Dedifferentiated amniotic fluid mesenchymal stem cell (primary cell): ENCODE measurements at regions not wholly inside any gene's neighbourhood (a gene's known extent, or its start where the extent isn't known, plus 50 kb on each side); places are given as distances from the start of the nearest gene placed in this dataset.
A peak's percentile ranks its signal among the peaks of the same experiment; 100 is the strongest.
"Not testable (repeated sequence)": the region's sequence is repeated elsewhere in the genome, so short reads cannot be mapped to it uniquely, and the experiment has no call there.

Source experiments
- DNase-seq: peaks from one replicate; pipeline ENCODE4 v3.0.0-alpha.2; 2016; ENCODE audit errors: extremely low spot score

DNA sequence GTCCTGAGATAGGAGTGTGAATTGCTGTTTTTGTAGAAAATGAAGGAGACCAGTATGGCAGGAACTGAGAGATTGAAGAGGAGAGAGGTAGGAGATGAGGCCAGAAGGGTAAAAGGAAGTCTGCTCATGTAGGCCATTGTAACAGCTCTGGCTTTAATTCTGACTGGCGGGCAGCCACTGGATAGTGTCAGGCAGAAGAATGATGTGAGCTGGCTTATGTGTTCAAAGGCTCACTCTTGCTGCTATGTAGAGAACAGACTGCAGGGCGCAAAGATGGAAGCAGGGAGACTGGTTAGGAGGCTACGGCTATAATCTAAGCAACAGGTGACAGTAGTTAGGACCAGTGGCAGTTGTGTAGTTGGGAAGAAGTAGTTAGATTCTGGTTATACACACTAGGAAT is 160.2 kb upstream of the FGF13 start:
- DNase-seq: no peak

DNA sequence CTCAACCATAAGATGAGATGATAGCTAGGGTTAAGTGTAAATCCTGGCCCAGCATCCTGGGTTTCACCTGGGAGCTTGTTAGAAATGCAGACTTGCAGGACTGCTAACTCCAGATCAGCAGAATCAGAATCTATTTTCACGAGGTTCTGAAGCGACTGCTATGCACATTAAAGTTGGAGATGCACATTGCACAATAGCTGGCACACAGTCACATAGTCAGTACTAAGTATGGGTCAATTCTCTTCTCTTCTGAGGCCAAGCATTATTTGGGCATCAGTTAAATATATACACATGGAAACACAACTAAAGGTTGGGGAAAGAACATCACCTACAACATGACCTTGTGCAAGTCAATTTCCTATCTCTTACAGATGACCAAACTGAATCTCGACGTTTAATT is 155.1 kb upstream of the FGF13 start:
- no peak for DNase-seq

DNA sequence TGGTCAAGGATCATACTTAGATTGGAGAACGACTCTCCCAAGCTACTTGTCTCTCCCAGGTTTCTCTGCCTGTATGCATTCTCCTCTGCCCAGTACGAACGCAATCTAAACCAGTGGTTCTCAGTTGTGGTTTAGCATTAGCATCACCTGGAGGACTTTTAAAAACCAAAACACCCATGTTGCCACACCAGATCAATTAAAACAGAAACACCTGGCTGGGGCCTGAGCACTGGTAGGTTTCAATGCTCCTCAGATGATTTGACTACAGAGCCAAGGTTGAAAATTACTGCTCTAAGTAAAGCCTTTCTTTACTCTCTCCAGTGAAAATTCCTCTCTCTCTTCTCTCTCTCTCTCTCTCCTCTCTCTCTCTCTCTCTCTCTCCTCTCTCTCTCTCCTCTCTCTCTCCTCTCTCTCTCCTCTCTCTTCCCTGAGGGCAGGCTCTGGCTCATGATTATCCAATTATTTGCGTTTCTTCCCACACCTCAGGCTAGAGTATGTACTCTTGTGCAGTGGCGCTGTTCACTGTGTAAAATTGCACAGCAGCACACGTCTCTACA is 153.7 kb upstream of the FGF13 start:
- no peak for DNase-seq

DNA sequence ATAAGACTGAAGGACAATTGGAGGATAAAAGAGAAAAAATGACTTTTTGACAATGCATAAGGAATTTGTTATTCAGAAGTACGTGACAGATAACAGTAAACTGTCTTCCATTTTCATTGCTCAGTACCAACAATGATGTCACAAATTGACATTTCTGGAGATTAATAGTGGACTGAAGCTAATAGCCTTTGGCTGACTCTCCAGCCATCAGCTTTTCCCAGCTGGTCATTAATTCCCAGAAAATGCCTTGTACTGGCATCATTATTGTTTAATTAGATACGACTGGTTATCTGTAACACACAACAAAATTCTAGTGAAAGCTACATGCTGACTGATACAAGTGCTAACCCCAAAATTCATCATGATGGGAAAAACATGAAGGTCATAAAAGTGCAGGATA is 147.9 kb upstream of the FGF13 start:
- DNase-seq: no peak

DNA sequence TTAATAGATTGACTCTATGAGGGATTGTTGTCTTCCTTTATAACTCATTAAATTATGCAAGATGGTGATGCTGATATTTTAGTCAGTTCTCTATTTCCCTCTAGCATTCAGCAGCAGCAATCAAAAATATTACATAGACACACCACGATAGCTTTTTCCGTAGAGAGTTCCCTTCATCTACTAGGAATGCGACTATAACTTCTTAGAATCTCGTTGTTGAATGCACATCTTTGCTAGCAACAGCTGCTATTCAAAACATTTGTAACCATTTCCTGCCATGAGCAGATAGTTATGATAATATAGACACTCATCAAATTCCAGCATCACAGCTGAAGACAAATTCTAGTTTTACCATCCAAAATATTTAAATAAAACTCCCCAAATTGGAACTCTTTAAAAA is 147.4 kb upstream of the FGF13 start:
- DNase-seq: no peak

DNA sequence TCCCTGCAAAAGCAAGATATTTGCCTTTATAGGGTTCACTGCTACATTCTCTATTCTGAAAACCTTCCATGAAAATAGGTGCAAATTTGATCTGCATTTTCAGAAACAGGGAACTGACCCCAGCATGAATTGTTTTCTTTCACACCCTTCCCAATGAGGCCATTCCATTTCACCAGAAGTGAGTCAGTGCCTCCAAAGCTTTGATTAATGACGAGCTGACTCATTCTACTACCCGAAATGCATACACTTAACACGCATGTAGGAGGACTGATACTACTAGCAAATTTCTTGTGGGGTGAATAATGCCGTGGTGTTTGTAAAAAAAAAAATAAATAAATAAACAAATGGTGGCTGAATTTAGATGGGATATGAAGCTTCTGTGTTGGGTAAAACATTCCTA is 146.9 kb upstream of the FGF13 start:
- no peak for DNase-seq

DNA sequence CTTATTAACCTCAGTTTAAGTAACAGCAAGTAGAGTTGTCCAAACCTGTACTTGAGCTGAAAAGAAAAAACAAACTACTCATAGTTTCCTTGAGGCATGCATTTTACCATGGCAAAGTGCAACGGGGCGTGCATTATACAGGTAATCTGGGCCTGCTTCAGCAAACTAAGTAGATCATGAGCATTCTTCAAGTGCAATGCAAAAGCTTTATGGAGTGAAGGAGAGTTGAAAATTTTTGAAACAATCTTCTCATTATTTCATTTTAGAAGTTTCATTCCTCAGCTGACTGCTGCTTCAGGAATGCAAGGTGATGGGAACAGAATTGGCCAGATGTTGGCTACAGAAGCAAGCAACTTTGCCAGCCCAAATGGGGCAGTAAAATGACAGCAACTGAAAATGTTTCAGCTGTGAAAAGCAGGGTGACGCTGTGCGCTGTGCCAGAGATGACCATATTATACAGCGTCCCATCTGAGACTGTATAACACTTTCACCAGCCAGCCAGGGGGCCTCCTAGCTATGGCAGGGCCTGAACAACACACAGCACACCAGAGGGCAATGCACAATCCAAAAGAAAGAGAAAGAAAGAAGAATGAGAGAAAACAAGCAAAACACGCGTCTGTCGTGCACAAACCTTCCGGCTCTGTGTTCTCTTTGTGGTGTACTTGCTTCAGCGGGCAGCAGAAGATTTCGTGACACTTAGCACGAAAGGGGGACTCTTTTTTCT is 145.5 kb upstream of the FGF13 start:
- DNase-seq: no peak

DNA sequence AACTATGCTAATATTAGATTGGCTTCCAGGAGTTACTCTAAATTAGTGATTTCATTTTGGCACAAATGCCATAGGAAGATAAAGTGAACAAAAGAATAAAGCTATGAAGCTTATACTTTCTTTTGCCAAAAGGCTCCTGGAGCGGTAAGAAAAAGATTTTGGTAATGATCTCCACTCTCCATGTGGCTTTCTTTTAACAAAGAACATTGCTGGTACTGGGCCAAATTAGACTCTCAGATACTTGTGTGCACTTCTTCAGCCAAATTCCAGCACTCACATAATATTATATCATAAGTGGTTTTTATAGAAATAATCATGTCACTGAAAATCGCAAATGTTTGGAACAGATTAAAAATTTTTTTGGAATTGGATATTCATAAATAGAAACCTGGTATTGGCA is 142.4 kb upstream of the FGF13 start:
- no peak for DNase-seq

DNA sequence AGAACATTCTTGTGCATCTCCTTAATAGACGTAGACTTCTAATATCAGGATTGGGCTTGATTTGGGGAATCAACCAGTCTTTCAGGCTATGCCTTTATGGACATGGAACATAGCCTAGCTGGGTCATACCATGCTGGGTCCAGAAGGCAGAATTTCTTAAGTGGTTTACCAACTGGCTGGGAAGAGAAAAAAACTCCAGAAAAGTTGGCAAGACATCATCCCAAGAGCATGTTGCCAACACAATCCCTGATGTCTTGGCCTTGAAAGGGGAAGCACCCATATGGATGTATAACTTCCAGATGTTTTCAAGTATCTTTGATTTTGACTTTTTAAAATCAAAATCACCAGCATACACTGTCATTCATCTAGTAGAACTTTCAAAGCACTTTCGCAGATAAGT is 138.0 kb upstream of the FGF13 start:
- no peak for DNase-seq

DNA sequence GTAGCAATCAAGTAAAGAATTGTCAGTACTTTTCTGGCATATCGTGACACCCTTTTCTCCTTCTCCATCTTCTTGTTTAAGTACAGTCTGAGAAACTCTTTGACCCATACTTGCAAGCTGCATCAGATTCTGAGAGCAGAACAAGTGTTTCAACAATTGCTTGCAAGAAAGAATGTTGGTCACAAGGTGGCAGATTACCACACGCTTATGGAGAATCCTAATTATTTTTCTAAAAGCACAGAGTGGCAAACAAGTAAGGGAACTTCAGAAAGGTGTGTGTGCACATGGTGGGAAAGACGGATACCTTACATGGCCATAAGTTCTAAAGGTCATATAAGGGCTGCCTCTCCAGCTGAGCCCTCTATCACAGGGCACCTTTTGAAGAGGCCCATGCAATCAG is 136.4 kb upstream of the FGF13 start:
- DNase-seq: no peak

DNA sequence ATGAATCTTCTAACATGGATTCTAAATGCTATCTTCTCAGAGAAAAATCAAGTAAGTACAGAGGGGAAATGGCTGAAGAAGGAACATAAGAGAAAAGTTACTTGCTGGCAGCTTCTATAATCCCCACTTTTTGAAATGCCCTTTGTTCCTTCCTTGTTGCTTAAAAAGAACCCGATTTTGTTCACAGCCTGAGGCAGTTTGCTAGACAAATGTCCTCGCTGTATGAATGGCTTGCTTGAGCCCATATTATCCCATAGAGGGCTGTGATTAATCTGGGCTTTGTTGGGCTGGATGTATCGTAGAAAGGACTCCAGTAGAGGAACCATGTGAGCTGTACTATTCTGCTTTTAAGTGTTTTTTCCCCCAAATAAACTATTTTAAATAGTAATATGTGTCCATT is 134.3 kb upstream of the FGF13 start:
- DNase-seq: no peak

DNA sequence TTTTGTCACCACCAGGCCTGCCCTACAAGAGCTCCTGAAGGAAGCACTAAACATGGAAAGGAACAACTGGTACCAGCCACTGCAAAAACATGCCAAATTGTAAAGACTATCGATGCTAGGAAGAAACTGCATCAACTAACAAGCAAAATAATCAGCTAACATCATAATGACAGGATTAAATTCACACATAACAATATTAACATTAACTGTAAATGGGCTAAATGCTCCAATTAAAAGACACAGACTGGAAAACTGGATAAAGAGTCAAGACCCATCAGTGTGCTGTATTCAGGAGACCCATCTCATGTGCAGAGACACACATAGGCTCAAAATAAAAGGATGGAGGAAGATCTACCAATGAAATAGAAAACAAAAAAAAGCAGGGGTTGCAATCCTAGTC is 95.9 kb upstream of the FGF13 start:
- DNase-seq: not testable (repeated sequence)

DNA sequence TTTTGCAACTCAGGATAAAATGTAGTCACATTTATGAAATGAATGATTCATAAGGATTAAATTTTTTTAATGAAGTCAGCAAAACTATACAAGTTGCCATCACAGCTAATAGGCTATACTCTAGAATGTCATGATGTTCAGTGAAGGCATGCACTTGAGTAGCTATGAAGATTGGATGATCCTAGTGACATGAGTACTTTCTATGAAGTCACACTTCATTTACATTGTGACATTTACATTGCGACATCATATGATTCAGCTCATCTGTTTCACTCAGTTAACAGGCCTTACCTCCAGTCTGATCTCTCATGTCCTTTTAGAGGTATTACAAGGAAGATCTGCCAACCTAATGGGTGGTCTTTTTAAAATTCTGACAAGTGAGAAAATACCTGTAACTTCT is 82.7 kb upstream of the FGF13 start:
- no peak for DNase-seq

DNA sequence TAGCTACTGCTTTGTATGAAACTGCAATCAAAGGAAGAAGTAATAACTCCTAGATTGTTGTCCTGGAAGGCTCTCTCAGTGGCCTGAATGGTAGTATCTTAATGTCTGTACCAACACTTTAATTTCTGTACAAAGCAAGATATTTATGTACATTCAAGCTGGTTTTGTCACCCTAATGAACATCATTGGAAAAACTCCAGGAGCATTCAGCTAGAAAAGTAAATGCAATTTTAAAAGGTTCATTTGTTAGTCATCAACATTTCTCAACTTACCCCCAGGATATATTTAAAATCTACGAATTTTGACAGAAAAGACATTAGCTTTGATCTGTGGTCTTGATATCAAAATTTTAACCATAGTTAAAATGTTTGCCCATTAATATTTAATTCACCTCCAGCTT is 80.0 kb upstream of the FGF13 start:
- no peak for DNase-seq

DNA sequence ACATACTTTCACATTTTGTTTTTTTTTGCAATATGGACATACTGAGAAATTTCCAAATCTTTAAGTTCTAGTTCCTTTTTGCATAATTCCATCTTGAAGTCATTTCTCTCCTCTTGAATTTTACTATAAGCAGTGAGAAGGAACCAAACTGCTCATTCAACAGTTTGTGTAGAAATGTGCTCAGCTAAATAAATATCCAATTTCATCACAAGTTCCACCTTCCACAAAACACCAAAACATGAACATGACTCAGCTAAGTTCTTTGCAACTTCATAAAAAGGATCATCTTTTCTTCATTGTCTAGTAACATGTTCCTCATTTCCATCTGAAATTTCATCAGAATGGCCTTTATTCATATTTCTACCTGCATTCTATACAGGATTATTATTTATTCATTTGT is 77.3 kb upstream of the FGF13 start:
- no peak for DNase-seq

DNA sequence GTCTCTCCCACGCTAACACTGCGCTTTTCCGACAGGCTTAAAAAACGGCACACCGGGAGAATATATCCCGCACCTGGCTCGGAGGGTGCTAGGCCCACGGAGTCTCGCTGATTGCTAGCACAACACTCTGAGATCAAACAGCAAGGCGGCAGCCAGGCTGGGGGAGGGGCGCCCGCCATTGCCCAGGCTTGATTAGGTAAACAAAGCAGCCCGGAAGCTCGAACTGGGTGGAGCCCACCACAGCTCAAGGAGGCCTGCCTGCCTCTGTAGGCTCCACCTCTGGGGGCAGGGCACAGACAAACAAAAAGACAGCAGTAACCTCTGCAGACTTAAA is 67.0 kb upstream of the FGF13 start:
- not testable (repeated sequence) for DNase-seq

DNA sequence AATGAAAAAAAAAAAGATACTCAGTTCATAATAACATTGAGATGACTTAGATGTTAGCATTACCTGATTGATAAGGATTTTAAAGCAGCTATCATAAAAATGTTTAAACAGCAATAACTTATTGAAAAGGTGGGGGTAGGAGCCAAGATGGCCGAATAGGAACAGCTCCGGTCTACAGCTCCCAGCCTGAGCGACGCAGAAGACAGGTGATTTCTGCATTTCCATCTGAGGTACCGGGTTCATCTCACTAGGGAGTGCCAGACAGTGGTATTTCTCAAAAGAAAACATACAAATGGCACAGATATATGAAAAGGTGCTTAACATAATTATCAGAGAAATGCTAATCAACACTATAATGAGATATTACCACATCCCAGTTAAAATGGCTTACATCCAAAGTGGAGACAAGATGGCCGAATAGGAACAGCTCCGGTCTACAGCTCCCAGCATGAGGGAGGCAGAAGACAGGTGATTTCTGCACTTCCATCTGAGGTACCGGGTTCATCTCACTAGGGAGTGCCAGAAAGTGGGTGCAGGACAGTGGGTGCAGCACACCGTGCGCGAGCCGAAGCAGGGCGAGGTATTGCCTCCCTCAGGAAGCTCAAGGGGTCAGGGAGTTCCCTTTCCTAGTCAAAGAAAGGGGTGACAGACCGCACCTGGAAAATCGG is 66.5 kb upstream of the FGF13 start:
- DNase-seq: not testable (repeated sequence)

DNA sequence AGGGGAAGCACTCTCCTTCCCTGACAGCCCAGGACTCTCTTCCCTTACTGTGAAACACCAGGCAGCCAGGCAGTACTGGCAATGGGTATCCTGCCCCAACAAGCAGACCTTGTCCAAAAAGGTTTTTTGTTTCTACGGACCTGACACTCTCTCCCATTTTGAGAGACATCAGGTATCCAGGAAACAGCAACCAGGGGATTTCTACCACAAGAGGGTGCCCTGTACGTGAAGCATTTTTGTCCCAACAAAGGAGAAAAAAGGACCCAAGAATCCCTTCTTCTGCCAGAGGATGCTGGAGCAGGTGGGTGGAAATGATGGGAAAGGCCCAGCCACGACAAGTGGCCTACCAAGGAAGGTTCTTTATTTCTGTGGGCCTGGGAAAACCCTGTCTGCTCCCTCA is 65.7 kb upstream of the FGF13 start:
- no peak for DNase-seq

DNA sequence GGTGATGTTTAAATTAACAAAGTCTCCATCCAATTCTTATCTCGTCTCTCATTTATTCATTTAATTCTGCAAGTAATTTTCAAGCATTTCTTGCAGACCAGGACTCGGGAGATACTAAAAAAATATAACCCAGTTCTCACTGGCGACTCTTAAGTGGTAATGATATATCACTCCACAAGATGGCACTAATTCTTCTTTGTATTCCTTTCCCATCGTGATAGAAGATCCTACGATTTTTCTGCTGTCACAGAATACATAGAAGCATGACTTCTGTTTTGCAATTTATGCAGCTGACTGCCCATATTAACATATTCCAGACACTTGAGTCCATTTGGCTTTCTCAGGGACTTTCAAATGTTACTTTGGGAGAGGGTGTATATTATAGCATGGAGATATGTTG is 64.0 kb upstream of the FGF13 start:
- DNase-seq: peak; percentile 19

DNA sequence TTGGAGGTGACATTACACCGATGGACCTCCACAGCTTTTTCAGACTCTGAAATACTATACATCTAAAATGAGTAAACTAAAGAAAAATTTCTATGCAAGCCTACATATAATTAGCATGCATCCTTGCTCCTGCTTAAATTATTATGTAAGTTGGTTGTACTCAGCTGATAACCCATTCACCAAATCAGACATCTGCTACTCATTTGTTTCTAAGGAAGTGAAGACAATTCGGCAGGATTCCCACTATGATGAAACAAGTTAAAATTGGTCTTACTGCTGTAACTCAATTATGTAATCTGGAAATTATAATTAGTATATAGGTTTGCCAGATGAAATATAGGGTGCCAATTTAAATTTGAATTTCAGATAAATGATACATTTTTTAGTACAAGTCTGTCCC is 59.5 kb upstream of the FGF13 start:
- no peak for DNase-seq

DNA sequence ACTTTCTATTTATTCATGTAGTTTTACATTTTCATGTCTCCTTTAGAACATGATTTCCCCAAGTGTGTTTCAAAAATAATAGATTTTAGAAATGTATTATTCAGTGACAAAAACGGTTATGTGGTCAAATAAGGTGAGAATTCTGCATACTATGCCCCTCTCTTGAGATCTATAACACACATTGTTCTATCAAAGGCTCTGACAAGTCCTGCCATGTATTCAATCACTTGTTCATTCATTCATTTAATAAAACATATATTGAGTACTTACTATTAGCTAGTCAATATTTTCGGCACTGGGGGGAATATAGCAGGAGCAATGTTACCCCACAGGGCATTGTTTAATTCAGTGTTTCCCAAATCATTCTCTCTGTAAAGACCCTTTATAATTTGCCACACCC is 58.4 kb upstream of the FGF13 start:
- DNase-seq: no peak

DNA sequence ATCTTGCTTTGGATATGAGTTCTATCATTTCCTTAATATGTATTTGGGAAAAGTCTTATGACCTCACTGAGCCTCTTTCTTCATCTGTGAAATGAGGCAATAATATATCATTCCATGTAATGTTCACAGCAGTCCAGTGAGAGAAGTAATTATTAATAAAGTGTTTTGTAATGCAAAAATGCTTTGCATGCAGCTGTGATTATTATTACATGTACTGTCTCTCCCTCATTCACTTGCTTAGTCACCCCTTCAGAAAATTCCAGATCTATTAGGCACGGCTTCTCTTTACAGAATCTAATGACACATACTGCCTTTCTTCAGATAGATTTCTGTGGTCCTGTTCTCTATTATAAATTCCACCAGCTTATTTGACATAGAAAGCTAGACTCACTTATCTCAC is 53.5 kb upstream of the FGF13 start:
- DNase-seq: no peak

DNA sequence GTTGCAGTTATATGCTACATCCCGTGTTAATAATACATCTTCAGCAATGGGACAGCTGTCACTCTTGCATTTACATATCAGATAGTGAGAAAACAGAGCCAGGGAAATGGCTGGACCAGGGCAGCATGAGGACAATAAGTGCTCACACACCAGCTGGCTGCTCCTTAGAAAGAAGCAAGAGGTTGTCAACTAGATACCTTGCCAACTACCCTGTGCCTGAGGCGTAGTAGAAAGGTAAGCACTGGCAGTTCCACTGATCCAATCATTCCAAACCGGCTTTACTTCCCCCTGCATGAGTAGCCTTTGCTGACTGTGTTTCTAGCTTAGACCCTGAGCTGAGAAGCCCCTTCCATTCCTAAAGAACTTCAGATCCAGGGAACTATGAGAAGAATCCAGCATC is 52.2 kb upstream of the FGF13 start:
- no peak for DNase-seq

DNA sequence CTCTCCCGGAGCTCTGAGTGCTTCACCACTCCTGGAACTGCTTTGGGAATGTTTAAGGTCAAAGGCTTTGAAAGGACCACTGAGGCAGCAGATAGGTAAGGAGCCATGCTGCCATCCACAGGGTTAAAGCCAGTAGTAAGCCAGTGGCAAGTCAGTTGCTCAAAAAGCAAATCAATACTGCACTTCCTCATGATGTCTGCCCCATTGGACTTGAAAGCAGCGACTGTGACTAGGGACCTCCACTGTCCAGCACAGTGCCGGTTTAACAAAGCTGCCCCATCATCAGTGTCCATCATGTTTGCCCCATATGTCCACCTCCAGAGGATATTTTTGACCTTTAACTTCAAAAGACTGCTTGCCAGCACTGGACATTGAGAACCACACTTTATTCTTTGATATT is 49.9 kb upstream of the FGF13 start:
- no peak for DNase-seq
